NOMO-1 (cell line): ENCODE measurements at regions not wholly inside any gene's neighbourhood (a gene's known extent, or its start where the extent isn't known, plus 50 kb on each side); places are given as distances from the start of the nearest gene placed in this dataset.

Experiments
- DNase-seq, 2 experiments: peaks; one replicate each; lab custom pipeline; 2025; ENCODE audit not compliant: unreplicated experiment in 2 of 2; lab: John Stamatoyannopoulos, UW

DNA sequence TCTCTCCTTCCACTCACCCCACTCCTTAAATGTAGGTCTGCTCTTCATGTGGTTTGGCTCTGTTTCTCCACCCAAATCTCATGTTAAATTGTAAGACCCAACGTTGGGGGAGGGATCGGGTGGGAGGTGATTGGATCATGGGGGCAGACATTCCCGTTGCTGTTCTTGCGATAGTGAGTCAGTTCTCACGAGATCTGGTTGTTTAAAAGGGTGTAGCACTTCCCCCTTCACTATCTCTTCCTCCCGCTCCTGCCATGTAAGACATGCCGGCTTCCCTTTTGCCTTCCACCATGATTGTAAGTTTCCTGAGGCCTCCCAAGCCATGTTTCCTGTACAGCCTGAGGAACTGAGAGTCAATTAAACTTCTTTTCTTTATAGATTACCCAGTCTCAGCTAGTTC lies 1044.5 kb upstream of the POU3F3 start:
- DNase-seq, result no peak

DNA sequence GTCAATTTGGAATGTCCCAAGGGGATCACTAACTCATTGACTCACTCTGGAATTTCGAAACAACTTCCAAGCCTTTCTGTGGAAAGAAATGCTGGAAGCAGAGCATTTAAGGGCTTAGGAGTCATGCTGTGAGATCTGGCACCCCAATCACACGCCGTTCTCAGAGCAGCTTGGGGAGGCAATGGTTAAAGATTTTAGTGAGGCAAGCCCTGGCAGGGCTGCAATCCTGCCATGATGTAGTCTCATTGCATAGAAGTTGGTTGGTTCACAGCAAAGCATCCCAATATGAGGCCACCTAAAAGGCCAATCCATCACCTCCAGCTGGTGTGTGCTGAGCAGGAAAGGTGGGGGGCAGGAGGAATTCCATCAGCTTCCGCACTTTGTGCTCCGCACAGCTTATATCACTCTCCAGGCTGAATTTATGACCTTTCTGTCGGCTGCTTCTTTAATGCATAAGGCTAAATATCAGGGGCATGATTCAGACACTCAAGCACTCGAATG lies 1043.9 kb upstream of the POU3F3 start:
- no peak for DNase-seq

DNA sequence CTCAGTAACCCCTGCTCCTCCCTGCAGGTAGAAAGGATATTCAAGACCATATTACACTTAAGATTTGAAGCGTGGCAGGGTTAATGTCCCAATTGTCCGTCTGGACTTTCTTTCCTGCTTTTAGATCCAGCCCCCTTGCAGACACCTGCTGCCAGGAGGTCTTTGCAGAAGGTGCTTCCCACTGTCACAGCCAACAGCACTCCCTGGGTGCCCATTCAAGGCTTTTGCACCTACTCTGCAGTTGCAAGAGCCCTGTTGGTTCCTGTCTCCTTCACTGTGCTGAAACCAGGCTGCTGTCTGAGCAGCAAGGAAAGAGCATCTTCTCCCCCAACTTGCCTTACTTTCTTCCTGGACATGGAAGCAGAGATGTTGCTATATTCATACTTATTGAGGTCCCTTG lies 1043.0 kb upstream of the POU3F3 start:
- no peak for DNase-seq

DNA sequence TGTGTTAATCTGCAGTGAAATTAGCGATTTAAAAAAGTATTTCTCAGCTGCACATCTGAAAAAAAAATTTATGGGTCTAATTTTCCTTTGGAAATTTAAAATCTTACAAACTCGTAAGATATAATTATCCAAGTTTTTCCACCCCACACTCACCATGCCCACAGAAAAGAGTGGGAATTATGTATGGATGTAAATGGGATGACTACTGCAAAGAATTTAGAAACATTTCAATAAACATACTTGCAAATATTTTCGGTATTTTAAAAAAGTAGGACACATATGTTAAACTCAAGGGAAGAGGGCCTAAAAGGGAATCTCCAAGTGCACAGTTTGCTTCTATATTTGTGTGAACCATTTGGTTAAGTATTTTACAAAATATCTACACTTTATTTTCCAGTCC lies 1039.9 kb upstream of the POU3F3 start:
- no peak for DNase-seq

DNA sequence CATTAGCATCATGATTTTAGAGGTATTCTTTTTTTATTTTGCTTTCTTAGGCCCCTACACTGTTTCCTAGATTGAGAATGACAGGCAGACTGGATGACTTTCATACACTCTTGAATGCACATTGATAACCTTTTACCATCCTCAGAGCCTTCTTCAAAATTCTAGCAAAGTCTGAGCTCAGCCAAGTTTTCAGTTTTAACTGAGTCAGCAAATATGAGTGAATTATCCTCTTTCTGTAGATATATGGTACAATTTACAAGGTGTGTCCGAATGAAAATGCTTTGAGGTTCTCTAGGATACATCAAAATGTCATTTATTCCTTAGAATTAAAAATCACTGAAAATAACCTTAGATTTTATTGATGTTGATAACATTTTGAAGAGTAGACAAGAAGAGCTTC lies 1038.2 kb upstream of the POU3F3 start:
- no peak for DNase-seq

DNA sequence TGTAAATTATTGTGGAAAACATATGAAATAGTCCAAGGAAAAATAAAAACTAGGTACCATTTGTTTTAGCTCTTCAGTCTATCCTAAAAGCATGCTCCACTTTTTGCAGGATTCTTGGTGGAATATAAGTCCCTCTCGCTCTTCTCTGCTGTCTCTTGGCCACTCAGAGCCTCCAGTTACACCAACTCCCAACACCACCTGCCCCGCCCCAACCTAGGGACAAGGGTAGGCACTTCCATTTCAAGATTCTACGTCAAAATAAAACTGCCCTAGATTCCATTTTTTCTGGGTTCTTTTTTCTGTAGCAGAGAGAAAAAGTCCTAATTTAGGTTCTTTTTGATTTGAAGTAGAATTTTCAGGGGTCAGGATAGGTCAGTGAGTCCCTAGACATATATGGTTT lies 1036.2 kb upstream of the POU3F3 start:
- no peak for DNase-seq

DNA sequence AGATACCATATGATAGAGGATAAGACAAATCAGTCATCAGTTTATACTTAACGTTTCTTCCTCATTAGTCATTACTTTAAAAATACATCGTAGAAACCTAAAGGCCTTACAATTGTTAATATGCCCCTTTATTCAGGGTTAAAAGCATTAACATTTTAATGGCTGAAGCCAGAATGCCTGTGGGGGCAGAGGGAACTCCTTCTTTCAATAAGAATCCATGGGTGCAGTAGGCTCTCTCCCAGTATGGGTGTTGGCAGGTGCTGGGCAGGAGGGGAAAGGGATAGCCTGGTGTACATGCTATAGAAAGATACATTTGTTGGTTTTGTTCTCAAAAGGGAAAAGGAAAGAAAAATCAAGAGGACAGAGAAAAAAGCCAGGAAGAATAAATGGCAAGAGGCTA lies 1035.7 kb upstream of the POU3F3 start:
- DNase-seq, result no peak

DNA sequence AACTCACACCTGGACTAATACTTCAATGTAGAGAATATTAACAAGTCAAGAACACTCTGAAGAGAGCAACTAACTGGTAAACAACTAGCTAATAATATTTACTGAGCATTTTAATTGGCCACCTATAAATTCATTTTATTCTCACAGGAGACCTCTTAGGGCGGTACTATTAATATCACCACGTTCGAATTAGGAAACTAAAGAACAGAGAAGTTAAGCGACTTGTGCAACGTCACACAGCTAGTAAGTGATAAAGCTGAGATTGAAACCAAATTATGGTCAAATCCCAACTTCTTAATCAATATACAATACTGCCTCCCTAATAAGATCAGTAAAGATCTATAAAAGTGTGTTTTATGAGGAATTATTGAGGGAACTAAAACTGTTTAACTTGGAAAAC lies 1034.3 kb upstream of the POU3F3 start:
- DNase-seq, result no peak

DNA sequence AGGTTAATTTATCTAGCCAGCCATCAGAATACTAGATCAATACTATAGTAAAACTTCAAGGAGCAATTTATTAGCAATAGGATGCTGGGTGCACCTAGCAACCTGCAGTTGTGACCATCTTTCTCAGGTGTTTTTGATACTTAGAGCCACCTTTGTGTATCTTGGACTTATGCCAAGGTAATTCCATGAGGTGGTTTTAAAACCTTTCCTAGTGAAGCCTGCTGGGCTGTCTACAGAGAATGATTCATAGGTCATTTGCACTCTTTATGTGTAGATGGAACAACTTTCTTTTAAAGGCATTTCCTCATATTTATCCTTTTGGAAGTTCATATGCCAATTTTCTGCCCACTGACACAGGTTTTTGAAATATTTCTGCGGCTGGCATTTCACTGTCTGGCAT lies 1030.1 kb upstream of the POU3F3 start:
- no peak for DNase-seq

DNA sequence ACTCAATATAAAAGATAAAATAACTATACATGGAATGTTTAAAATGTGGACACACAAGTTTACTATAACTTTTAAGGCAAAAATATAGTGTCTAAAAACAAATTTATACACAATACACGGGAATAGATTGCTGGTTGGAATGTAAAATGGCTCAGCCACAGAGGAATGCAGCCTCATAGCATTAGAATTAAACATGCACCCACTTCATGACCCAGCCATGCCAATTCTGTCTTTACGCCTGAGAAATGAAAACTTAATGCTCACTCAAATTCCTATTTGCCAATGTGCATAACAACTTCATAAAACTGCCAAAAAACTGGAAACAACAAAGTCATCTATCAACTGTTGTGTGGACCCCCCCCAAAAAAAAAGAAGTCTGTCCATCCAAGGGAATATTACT lies 1006.6 kb upstream of the POU3F3 start:
- DNase-seq, result no peak

DNA sequence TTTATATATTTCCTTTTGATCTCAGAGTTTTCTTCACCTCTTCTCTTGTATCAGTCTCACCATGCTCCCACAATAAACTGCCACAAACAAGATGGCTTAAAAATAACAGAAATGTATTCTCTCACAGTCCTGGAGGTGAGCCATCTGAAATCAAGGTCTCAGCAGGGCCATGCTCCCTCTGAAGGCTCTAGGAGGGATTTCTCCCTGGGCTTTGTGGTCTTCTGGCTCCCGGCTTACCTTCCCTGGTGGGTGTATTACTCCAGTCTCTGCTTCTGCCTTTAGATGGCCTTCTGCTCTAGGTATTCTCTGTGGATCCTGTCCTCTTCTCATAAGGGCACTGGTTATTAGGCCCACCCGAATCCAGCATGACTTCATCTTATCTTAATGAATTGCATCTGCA lies 994.7 kb upstream of the POU3F3 start:
- no peak for DNase-seq

DNA sequence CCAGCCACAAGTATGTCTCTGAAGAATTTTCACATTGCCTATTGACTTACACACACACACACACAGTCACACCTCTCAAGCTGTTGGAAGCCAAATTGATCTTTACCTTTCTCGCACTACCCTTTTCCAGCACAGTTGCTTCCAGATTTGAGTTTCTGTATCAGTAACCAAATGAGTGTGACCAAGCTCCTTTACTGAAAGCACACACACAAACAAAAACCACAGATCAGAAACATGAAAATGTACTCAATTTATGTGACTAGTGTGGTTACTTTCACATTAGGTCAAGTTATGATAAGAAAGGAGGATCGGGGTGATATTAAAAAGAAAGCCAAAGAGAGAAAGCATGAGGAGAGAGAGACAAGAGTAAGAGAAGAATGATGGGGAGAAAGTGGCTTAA lies 993.9 kb upstream of the POU3F3 start:
- DNase-seq, result no peak

DNA sequence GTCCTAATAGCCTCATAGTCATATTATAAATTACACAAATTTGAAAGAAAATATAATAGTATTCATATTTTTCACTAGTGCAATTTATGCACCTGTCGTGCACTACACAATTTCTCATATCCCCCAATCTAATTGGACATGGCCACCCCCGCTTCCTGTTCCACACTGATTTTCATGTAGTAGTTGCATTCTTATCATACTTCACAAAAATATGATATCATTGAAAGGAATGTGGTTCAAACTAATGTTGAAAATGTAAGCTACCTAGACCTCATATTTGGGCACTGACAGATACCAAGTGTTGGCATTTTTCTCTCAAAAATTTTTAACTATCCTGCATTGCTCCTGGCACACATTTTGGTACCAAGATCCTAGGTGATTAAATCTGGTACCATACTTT lies 985.5 kb upstream of the POU3F3 start:
- no peak for DNase-seq

DNA sequence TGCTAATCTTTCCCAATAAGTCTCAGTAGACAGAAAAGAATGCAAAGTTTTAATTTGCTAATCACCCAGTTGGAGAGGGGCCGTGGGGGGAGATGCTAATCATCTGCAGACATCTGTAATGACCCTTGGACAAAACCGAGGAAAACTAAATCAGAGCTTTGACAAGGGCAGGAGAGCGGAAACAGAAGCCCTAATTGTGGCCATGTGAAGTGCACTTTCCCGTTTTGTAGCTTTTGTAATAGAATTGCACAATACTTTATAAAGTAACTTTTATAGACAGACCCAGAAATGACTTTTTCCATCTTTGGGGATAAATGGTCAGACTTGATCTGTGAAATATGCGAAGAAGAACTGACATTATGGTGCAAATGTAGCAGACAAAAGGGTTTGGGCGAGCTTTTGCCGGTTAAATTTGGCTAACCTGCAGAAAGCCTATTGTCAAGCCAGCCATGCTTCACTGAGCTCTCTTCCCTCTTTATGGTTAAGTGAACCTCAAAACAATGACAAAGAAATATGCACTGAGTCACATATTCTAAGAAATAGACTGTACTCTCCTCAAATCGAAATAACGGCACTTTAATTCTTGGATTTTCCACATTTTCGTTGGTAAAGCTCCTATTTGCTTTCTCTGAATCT lies 980.1 kb upstream of the POU3F3 start:
- no peak for DNase-seq

DNA sequence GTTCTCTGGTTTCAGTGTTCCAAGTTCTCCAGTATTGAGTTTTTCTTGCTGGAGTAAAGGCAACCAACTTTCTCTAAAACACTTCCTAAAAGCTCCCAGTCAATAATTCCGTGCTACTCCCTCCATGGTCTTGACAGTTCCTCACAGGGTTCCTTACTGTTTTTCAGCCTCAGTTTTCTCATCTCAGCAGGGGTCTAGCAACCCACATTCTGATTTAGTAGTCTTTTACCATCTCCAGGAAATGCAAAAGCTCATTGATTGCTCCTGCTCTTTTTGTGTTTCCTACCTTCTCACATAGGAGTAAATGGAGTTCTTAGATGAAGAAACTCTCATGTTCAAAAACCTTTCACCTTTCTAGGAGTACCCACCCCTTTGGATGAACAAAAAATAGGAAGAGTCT lies 978.8 kb upstream of the POU3F3 start:
- DNase-seq, result no peak

DNA sequence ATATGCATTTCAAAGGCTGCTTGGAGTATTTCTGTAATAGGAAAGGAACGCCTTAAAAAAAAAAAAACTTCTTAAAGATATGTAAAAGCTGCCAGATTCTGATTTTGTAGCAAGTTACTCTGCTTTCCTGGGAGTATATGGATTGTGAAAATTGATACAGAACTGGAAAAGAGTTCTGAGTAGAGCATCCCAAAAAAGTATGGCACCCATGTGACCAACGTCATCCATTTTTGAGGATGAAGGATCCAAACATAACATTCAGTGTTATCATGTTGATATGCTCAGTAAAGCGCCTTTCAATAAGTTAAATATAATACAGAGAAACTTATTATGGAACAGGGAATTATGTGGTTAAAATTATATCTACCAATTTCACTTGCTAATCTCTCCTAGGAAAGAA lies 978.4 kb upstream of the POU3F3 start:
- no peak for DNase-seq

DNA sequence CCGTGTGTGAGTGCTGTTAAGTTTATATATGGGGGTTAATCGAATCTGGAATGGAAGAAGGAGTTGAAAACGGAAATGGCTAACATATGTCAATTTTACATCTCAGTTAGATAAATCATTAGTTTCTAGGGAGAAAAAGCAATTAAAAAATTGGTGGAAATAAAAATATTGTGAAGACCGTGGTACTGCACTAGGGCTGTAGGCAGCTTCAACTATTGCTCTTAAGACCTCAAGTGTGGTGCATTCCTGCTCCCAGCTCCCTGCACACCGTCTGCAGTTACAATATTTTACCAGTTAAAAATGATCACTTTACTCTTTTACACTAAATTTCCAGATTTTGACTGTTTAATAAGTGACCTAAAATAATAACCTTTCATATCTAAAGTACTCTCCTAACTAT lies 977.3 kb upstream of the POU3F3 start:
- no peak for DNase-seq

DNA sequence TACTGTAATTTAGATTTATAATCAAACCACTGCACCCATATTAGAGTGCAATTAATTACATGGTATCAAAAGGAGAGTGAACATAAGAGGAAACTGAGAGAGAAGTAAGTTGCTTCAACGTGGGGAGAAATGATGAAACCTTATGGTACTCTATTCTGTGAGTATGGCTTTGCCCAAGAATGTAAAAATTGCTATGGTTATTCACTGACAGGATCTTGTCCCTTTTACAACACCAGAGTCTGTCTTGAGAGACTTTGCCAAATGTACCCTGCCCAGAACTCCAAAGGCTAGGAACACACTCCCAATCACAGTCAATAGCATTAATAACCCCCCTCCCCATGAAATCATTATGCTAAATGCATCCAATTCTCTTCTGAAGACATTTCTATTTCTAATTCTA lies 974.8 kb upstream of the POU3F3 start:
- DNase-seq, result no peak

DNA sequence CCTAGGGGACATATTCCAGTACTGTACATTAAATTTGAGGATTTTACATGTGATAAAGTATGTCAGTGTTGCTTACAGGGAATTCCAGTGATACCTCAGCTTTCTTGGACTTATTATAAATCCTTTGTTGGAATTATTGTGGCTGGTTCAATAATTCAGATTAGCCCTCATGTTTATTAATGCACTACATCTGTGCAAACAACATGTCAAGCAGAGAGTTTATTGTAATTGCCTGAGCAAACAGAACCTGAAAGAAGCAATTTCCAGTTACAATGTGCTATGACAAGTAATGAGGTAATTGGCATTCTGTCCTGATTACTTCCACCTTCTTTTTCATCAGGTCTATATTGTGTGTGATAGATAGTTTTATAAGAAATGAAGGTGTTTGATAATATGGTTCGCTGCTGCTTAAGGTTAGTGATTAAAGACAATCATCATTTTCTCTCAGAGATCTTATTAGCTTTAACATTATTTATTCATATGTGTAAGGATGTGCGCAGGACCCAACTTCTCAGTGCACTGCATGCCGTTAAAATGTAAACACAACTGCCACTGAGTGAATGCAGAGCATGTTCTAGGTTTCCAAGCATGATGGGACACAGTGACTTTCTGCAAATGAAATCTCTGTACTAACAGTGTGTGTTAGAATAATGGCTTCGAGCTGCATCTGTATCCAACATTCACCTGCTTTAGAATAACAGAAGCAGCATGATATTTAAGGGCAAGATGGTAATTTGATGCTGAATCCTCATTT lies 973.7 kb upstream of the POU3F3 start:
- no peak for DNase-seq

DNA sequence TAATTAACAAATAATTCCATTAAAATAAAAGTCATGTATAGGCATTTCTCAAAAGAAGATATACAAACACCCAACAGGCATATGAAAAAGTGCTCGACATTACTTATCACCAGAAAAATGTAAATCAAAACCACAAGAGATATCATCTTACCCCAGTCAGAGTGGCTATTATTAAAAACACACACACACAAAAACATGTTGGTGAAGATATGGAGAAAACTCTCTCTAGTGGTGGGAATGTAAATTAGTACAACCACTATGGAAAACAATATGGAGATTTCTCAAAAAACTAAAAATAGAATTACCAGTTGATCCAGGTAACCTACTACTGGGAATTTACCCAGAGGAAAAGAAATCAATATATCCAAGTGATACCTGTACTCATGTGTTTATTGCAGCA lies 966.3 kb upstream of the POU3F3 start:
- DNase-seq, result no peak

DNA sequence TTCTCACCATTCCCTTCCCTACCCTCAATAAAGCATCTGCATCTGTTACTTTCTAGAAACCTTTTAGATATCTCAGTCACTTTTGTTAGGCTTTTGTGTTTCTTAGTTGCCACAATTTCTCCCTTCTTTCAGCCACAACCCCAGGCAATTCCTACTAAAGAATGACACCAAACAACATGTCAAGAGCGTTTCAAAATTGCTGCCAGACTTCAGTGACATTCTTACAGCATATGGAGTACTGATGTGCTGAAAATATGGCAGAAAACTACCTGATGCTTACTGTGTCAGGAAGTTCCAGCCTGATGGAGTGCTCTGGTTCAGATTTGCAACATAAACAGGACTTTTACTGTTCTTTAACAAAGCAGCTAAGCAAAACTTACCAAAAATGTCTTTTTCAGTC lies 957.7 kb upstream of the POU3F3 start:
- DNase-seq, result no peak

DNA sequence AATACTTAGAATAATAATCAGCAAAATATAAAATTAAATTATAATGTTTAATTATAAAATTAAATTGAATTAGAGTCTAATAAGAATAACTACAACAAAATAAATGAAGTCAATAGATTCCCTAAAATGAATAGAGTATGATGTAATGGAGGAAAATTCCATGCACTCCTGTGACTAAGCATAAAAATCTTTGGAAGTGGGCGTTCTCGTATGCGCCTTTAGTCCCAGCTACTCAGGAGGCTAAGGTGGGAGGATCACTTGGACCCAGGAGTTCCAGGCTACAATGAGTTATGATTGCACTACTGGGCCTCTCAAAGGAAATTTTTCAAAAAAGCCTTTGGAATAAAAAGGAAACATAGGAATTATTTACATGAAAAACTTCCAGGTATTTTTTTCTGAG lies 955.4 kb upstream of the POU3F3 start:
- no peak for DNase-seq

DNA sequence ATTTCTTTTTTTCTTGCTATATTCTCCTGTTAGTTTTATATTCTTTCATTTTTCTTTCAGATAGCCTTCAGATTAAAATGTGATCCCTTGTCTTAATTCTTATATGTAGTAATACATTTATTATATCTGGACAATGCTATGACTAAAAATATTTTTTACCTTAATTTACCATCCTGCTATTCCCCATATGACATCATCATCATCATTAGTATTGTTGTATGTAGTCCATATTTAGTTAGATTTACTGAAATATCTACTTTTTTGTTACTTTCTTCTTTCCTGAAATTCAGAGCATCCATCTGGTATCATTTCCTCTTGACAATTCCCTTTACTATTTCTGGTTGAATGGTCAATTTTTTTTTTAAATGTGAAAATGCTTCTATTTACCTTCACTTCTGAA lies 951.6 kb upstream of the POU3F3 start:
- DNase-seq, result no peak
